NB4 (cell line): ENCODE measurements at regions not wholly inside any gene's neighbourhood (a gene's known extent, or its start where the extent isn't known, plus 50 kb on each side); places are given as distances from the start of the nearest gene placed in this dataset.

Experiments
- CTCF ChIP-seq: IDR thresholded peaks from one replicate; pipeline ENCODE4 v1.5.1; 2012; ENCODE audit warnings: low read depth, low read length
- POLR2A ChIP-seq: IDR thresholded peaks from 2 replicates; pipeline ENCODE4 v1.6.1; 2011; ENCODE audit warnings: mild to moderate bottlenecking; ENCODE audit not compliant: insufficient read length; ENCODE audit errors: extremely low read depth

- no peak for TF ChIP-seq CTCF
- no peak for TF ChIP-seq POLR2A
Observed at GRCh38 chr4:89657931-89658700, 178.8 kb downstream of the SNCA start.
